HG03135 (cell line): ENCODE measurements at regions not wholly inside any gene's neighbourhood (a gene's known extent, or its start where the extent isn't known, plus 50 kb on each side); places are given as distances from the start of the nearest gene placed in this dataset.

ENCODE experiments used
- ATAC-seq: cut with Tn5 transposase; IDR thresholded peaks from one replicate; pipeline ENCODE4 v1.9.1; 2021; ENCODE audit warnings: mild to moderate bottlenecking, moderate library complexity; ENCODE audit not compliant: unreplicated experiment

GRCh38 chrX:42725196-42725595, 52.8 kb downstream of the PPP1R2C start:
- no peak for ATAC-seq

- no peak for ATAC-seq
These were observed 57.8 kb downstream of the PPP1R2C start for GRCh38 chrX:42720209-42720608.

GRCh38 chrX:42715701-42716262, 62.2 kb downstream of the PPP1R2C start:
- ATAC-seq, result no peak

- ATAC-seq, result peak; percentile 54
These were observed 62.8 kb downstream of the PPP1R2C start for GRCh38 chrX:42714981-42715700.

DNA sequence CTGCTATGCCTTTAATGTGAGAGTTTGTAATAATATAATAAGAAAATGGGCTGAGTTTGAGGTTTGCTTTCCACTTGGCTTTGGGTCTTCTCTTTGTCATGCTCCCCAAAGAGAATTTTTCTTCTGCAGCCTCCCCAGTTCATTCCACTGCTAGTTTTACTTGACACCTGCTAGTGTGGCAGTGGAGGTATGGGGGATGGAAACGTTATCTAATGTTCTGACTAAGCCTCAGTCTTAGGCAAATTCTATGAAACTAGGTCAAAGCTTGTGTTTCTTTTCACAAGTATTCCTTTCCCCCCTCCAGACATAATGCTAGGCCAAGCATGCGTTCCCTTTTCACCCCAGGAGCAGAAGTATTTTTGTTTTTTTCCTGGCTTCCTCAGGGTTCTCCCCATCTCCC, 67.5 kb downstream of the PPP1R2C start:
- ATAC-seq, result no peak

DNA sequence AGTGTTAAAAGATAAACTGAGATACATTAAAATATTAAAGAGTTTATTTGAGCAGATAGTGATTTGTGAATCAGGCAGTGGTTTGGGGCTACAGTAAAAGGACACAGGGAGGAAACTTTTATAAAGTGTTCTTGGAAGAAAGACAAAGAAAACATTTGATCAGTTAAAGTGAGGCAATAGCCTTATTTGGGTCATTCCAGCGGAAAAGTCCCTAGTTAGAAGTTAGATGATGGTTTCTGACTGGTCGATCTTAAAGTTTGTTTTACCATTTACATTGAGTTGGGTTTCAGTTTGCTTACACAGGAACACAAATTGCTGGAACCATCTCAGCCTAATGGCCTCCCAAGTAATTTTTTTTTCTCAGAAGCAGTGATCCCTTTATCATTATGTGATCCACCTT, 69.7 kb downstream of the PPP1R2C start:
- no peak for ATAC-seq

- no peak for ATAC-seq
These were observed 70.2 kb downstream of the PPP1R2C start for GRCh38 chrX:42707742-42708141.

GRCh38 chrX:42704454-42704853, 73.5 kb downstream of the PPP1R2C start:
- ATAC-seq, result no peak

GRCh38 chrX:42697544-42697943, 80.4 kb downstream of the PPP1R2C start:
- ATAC-seq, result no peak

DNA sequence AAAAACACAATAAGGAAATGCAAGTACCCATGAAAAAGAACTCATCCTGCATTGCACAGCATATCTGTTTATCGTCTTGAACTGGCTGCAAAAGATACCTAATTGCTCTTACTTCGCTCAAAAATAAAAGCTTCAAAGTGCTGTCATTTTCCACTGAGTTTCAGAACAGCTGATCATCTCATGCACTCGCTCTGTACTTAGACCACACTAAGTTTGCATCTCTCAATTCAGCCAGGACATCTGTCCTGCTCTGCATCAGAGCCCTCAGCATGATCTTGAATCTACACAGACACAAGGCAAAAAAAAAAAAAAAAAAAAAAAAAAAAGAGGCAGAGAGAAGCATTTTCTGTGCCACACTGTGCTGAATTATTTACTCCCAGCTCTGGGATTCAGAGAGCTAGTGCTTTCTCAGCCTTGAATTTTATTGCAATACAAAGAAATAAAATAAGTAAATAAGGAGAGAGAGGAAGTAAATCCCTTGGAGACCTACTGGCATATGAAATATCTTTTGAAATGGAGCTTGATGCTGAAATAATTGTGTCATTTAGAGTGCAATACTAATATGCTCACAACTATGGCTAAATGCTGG, 81.3 kb downstream of the PPP1R2C start:
- no peak for ATAC-seq

GRCh38 chrX:42695800-42696358, 82.1 kb downstream of the PPP1R2C start:
- no peak for ATAC-seq

DNA sequence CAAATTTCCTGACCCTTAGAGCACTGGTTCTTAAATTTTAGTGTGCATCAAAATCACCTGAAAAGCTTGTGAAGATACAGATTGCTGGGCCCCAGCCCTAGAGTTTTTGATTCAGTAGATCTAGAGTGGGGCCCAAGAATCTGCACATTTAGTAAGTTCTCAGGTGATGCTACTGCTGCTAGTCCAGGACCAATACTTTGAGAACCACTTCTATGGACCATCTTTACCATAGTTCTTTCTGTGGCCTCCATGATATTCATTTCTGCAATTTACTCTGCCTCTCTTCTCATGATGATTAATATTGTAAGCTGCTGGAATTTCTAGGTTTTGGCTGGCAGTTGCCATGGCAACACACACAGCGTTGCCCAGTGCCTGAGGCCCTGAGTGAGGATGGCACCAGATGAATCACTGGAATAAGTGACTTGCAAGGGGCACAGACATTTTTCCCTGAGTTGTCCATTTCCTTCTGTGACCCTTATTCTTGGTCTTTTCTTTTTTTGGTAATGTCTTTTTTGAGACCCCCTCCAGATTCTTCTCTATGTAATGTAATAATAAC, 83.6 kb downstream of the PPP1R2C start:
- ATAC-seq, result no peak

DNA sequence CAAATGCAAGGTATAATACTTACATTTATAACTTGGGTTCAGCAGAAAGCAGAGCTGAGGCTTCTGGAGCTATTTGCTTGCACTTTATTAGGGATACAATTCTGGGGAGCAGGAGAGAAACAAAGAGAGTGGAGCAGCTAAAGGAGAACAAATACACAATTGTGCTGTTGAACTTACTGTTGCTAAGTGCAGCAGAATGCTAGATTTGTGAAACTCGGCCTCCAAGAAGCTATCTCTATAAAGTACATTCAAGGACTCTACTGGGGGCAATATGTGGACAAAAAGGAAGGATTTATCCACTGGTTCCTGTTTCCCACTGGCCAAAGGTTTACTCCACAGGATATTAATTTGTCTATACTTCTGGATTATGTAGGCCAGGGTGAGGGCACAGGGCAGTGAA, 86.8 kb downstream of the PPP1R2C start:
- ATAC-seq, result no peak

DNA sequence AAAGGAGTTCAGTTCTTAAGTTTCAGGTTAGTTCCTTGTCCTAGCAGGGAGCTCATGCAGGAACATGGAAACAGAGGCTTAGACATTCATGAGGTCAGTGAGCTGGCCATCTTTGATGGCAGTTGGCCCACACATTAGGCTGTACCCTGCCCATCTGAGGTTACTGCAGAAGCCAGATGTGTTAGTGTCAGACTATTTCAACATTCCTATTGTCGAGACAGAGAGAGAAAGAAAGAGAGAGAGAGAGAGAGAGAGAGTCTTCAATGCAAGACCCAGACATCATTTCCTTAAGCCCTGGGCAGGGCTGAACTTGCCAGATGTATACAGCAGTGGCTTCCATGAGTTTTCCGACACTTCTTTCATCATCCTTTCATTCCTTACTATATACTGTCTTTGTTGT, 91.3 kb downstream of the PPP1R2C start:
- no peak for ATAC-seq

- no peak for ATAC-seq
These were observed 91.7 kb downstream of the PPP1R2C start for GRCh38 chrX:42686296-42686695.

DNA sequence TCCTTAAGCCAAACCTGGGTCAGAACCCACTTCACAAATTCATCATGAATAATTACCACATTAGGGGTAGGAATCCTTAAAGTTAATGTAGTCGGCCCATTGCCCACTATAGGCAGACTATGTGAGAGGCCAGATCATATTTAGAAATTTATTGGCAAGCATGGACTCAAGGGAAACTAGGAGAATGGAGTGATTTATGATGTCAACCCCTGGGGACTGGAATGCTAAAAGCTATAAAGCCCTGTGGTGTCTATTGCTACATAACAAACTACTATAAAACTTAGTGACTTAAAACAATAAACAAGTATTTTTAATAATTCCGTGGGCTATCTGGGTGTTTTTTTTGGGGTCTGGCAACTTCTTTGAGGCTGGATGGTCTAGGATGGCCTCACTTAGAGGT, 93.9 kb downstream of the PPP1R2C start:
- no peak for ATAC-seq

- no peak for ATAC-seq
These were observed 97.3 kb downstream of the PPP1R2C start for GRCh38 chrX:42680666-42681065.

- ATAC-seq, result no peak
These were observed 99.8 kb downstream of the PPP1R2C start for GRCh38 chrX:42678133-42678532.

DNA sequence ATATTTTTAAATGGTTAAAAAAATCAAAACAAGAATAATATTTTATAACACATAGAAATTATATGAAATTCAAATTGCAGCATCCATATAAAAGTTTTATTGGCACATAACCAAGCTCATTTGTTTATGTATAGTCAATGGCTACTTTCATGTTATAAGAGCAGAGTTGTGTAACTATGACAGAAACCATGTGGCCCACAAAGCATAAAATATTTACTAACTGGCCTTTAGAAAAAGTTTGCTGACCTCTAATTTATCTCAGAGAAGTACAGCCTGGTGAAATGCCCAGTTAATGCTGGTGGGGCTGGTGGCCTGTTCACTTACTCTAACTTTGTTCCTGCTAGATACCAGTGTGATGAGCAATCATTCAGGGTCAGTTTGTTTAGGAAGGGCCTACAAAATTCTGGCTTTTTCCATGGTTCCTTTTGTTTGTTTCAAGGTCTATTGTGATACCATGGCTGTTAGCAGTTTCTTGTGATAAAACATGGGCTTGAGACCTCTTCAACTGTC, 104.6 kb downstream of the PPP1R2C start:
- no peak for ATAC-seq

DNA sequence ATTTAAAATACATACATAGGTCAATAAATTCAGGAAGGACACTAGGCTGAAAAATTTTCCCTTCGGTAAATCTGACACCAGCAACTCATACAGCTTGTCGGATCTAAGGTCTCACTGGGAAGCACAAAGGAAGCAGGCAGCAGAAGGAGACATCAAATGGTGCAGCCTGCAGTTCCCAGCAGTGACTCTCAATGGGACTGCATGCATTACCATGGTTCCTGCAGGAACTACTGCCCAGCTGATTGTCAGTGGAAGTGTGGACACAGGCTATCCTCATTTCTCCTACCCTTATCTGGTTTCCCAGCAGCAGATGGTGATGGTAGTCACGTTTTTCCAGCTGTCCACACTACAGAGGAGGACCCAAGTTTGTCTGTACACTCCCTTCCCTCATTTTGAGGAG, 113.3 kb downstream of the PPP1R2C start:
- no peak for ATAC-seq

DNA sequence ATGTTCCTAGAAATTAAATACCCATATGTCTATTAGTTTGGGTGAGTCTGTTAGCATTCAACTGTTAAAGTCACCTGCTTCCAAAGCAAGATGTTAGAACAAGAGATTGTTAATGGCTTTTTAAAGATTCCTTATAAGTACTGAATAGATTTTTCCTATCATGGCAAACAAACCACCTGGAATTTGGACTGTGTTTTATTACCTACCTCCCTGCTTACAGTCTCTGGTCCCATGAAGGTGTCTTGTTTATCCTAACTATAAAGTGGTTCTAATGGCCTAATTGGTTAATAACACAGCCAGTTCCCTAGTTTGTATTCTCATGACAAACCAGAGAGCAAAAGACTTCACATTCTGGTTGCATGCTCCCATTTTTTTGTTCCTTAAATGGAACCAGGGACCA, 149.5 kb downstream of the PPP1R2C start:
- no peak for ATAC-seq

GRCh38 chrX:42627891-42628290, 150.1 kb downstream of the PPP1R2C start:
- ATAC-seq, result no peak
